ENCODE measurements at regions not wholly inside any gene's neighbourhood (a gene's known extent, or its start where the extent isn't known, plus 50 kb on each side); places are given as distances from the start of the nearest gene placed in this dataset.

GRCh38 chr6:163634211-163635171 is 220.0 kb downstream of the QKI start:
- DNase-seq (ENCODE audit: low read depth in 2 of 2): no peak

- DNase-seq (ENCODE audit: low read depth in 2 of 2): no peak
Measured at GRCh38 chr6:163630991-163631390, 216.5 kb downstream of the QKI start.

GRCh38 chr6:163630572-163630971 is 216.1 kb downstream of the QKI start:
- DNase-seq (ENCODE audit: low read depth in 2 of 2): no peak

- DNase-seq (ENCODE audit: low read depth in 2 of 2): no peak
Measured at GRCh38 chr6:163630096-163630495, 215.6 kb downstream of the QKI start.
